ENCODE measurements at regions not wholly inside any gene's neighbourhood (a gene's known extent, or its start where the extent isn't known, plus 50 kb on each side); places are given as distances from the start of the nearest gene placed in this dataset.

GRCh38 chr12:47396902-47397663, 308.7 kb downstream of the RPAP3 start:
- Histone ChIP-seq H3K4me3 (ENCODE audit: control insufficient read depth in 1 of 2, extremely low read depth in 1 of 2, low read length in 1 of 2) (no peak overlapping the region), H3K27ac (ENCODE audit: low read length) (peak overlapping the region; percentile 22), H3K4me1 (ENCODE audit: control insufficient read depth in 1 of 2, extremely low read depth in 1 of 2, insufficient read depth in 2 of 2, low read length in 2 of 2) (peaks cover 8 to 34% of the 10 kb centered on the region in 2 experiments), H3K9me3 (peaks cover 2% of the 10 kb centered on the region), H3K27me3 (replicated peaks in 1 of 2; ENCODE audit: control insufficient read depth in 2 of 2, extremely low read depth in 1 of 2, insufficient read depth in 2 of 2, low read length in 1 of 2) (no peaks in the 10 kb centered on the region), H3K36me3 (ENCODE audit: control insufficient read depth in 2 of 2, extremely low read depth in 1 of 2, insufficient read depth in 1 of 2, low read length in 1 of 2) (no peaks in the 10 kb centered on the region)
- 80% methylated on average over 1 of the region's 1 CpG for WGBS (ENCODE audit: insufficient coverage)
- H3K4me3 Mint-ChIP-seq, result peak overlapping the region in 2 of 3 donors; percentile 36 to 49
- no peaks in the 10 kb centered on the region for H3K27me3 Mint-ChIP-seq
- H3K27ac Mint-ChIP-seq, result peak overlapping the region; percentile 87 to 93
- CTCF ChIA-PET, result interaction anchor here (0.6 to 3.1 kb wide), 45 partner anchors 9 to 1126 kb away, joined by 3 to 73 read pairs (median 4); partner anchors contain the start of genes AMIGO2 (in 1 of the 2) and PCED1B (in 1 of the 2)
- H3K9me3 Mint-ChIP-seq, result peaks cover 5 to 19% (median 8%) of the 10 kb centered on the region in 3 donors
- peaks cover 41 to 72% (median 52%) of the 10 kb centered on the region in 3 donors for H3K4me1 Mint-ChIP-seq
- peak; percentile 48 to 54 (median 52) for ATAC-seq (replicated peaks in 1 of 4)
- POLR2A ChIA-PET, result interaction anchor here (0.5 to 0.8 kb wide), 3 partner anchors 26 to 232 kb away, joined by 3 to 4 read pairs (median 3); no protein-coding TSS in a partner anchor
- peak in 10 of 35 experiments; percentile 6 to 32 (median 14) for DNase-seq
- H3K36me3 Mint-ChIP-seq, result peaks cover 14% of the 10 kb centered on the region

- Mint-ChIP-seq H3K36me3 (peaks cover 14% of the 10 kb centered on the region), H3K27me3 (no peaks in the 10 kb centered on the region), H3K4me1 (peaks cover 67 to 84% (median 73%) of the 10 kb centered on the region in 3 donors), H3K4me3 (peak overlapping the region; percentile 20 to 31 (median 22)), H3K9me3 (peaks cover 3 to 8% (median 5%) of the 10 kb centered on the region in 3 donors), H3K27ac (peak overlapping the region; percentile 89 to 92)
- H3K4me1 ChIP-seq (ENCODE audit: control insufficient read depth in 1 of 2, extremely low read depth in 1 of 2, insufficient read depth in 2 of 2, low read length in 2 of 2), result peaks cover 16 to 51% of the 10 kb centered on the region in 2 experiments
- ChIA-PET CTCF (interaction anchor here in 1 of 2 donors (0.6 to 2.4 kb wide), 3 partner anchors 12 to 362 kb away, joined by 3 to 13 read pairs (median 3); no protein-coding TSS in a partner anchor), POLR2A (no interaction called here)
- H3K36me3 ChIP-seq (ENCODE audit: control insufficient read depth in 2 of 2, extremely low read depth in 1 of 2, insufficient read depth in 1 of 2, low read length in 1 of 2), result no peaks in the 10 kb centered on the region
- peak overlapping the region in 1 of 2 donors; percentile 16 for H3K4me3 ChIP-seq (ENCODE audit: control insufficient read depth in 1 of 2, extremely low read depth in 1 of 2, low read length in 1 of 2)
- peaks cover 2% of the 10 kb centered on the region for H3K9me3 ChIP-seq
- H3K27me3 ChIP-seq (replicated peaks in 1 of 2; ENCODE audit: control insufficient read depth in 2 of 2, extremely low read depth in 1 of 2, insufficient read depth in 2 of 2, low read length in 1 of 2), result no peaks in the 10 kb centered on the region
- WGBS (ENCODE audit: insufficient coverage), result 7% methylated on average over 2 of the region's 4 CpGs
- no peak for ATAC-seq (replicated peaks in 1 of 4)
- H3K27ac ChIP-seq (ENCODE audit: low read length), result peak overlapping the region; percentile 75
- DNase-seq, result peak in 1 of 35 experiments; percentile 31
Measured at GRCh38 chr12:47394070-47394469, 311.8 kb downstream of the RPAP3 start.

GRCh38 chr12:47393403-47393790, 312.4 kb downstream of the RPAP3 start:
- Histone ChIP-seq H3K4me1 (ENCODE audit: control insufficient read depth in 1 of 2, extremely low read depth in 1 of 2, insufficient read depth in 2 of 2, low read length in 2 of 2) (peaks cover 16 to 51% of the 10 kb centered on the region in 2 experiments), H3K9me3 (peaks cover 2% of the 10 kb centered on the region), H3K4me3 (ENCODE audit: control insufficient read depth in 1 of 2, extremely low read depth in 1 of 2, low read length in 1 of 2) (no peak overlapping the region), H3K27ac (ENCODE audit: low read length) (peak overlapping the region; percentile 56), H3K36me3 (ENCODE audit: control insufficient read depth in 2 of 2, extremely low read depth in 1 of 2, insufficient read depth in 1 of 2, low read length in 1 of 2) (no peaks in the 10 kb centered on the region), H3K27me3 (replicated peaks in 1 of 2; ENCODE audit: control insufficient read depth in 2 of 2, extremely low read depth in 1 of 2, insufficient read depth in 2 of 2, low read length in 1 of 2) (no peaks in the 10 kb centered on the region)
- ChIA-PET POLR2A (interaction anchor here (0.6 kb wide), 2 partner anchors 14 to 87 kb away, joined by 3 to 4 read pairs; no protein-coding TSS in a partner anchor), CTCF (interaction anchor here in 1 of 2 donors (0.9 kb wide), 1 partner anchor 120 kb away, joined by 3 read pairs; no protein-coding TSS in a partner anchor)
- H3K36me3 Mint-ChIP-seq, result peaks cover 10% of the 10 kb centered on the region
- no CpG with 5 or more reads among the region's 4 CpGs for WGBS (ENCODE audit: insufficient coverage)
- ATAC-seq (replicated peaks in 1 of 4) (no peak), DNase-seq (no peak)
- no peaks in the 10 kb centered on the region for H3K27me3 Mint-ChIP-seq
- peaks cover 73 to 87% (median 74%) of the 10 kb centered on the region in 3 donors for H3K4me1 Mint-ChIP-seq
- peaks cover 3 to 8% (median 5%) of the 10 kb centered on the region in 3 donors for H3K9me3 Mint-ChIP-seq
- H3K4me3 Mint-ChIP-seq, result no peak overlapping the region
- H3K27ac Mint-ChIP-seq, result peak overlapping the region; percentile 89 to 92

GRCh38 chr12:47391566-47391965, 311.8 kb upstream of the AMIGO2 start:
- H3K4me3 ChIP-seq (ENCODE audit: control insufficient read depth in 1 of 2, extremely low read depth in 1 of 2, low read length in 1 of 2), result no peak overlapping the region

GRCh38 chr12:47388712-47389111, 309.0 kb upstream of the AMIGO2 start:
- peaks cover 22 to 28% of the 10 kb centered on the region in 2 experiments for H3K4me1 ChIP-seq (ENCODE audit: control insufficient read depth in 1 of 2, extremely low read depth in 1 of 2, insufficient read depth in 2 of 2, low read length in 2 of 2)
- no peak for DNase-seq
- H3K27me3 ChIP-seq (replicated peaks in 1 of 2; ENCODE audit: control insufficient read depth in 2 of 2, extremely low read depth in 1 of 2, insufficient read depth in 2 of 2, low read length in 1 of 2), result no peaks in the 10 kb centered on the region
- no peaks in the 10 kb centered on the region for H3K36me3 ChIP-seq (ENCODE audit: control insufficient read depth in 2 of 2, extremely low read depth in 1 of 2, insufficient read depth in 1 of 2, low read length in 1 of 2)
- ChIA-PET POLR2A (no interaction called here), CTCF (interaction anchor here in 1 of 2 donors (1.1 kb wide), 1 partner anchor 9 kb away, joined by 3 read pairs; no protein-coding TSS in a partner anchor)
- no peaks in the 10 kb centered on the region for H3K36me3 Mint-ChIP-seq
- H3K27ac Mint-ChIP-seq, result peak overlapping the region; percentile 30 to 32
- no peaks in the 10 kb centered on the region for H3K27me3 Mint-ChIP-seq
- no peaks in the 10 kb centered on the region for H3K9me3 ChIP-seq
- no peaks in the 10 kb centered on the region for H3K9me3 Mint-ChIP-seq
- WGBS (ENCODE audit: insufficient coverage), result 99% methylated on average over 7 of the region's 7 CpGs
- no peak overlapping the region for H3K4me3 ChIP-seq (ENCODE audit: control insufficient read depth in 1 of 2, extremely low read depth in 1 of 2, low read length in 1 of 2)
- H3K4me1 Mint-ChIP-seq, result peaks cover 53 to 65% (median 65%) of the 10 kb centered on the region in 3 donors
- ATAC-seq (replicated peaks in 1 of 4), result no peak
- H3K27ac ChIP-seq (ENCODE audit: low read length), result no peak overlapping the region
- H3K4me3 Mint-ChIP-seq, result no peak overlapping the region

More at GRCh38 chr12:47391566-47391965, 311.8 kb upstream of the AMIGO2 start:
- ATAC-seq (replicated peaks in 1 of 4) (peak; percentile 73 to 97 (median 86)), DNase-seq (peak; percentile 20 to 83 (median 74))
- Mint-ChIP-seq H3K9me3 (peaks cover 2 to 4% (median 4%) of the 10 kb centered on the region in 3 donors), H3K36me3 (peaks cover 2% of the 10 kb centered on the region), H3K4me3 (peak overlapping the region in 2 of 3 donors; percentile 31 to 37), H3K27me3 (no peaks in the 10 kb centered on the region), H3K27ac (peak overlapping the region; percentile 97 to 99), H3K4me1 (peaks cover 67 to 81% (median 68%) of the 10 kb centered on the region in 3 donors)
- ChIA-PET CTCF (interaction anchor here in 1 of 2 donors (0.8 to 2.1 kb wide), 5 partner anchors 30 to 359 kb away, joined by 3 to 6 read pairs (median 3); no protein-coding TSS in a partner anchor), POLR2A (interaction anchor here in 1 of 2 donors (0.6 kb wide), 1 partner anchor 1173 kb away, joined by 3 read pairs; no protein-coding TSS in a partner anchor)
- Histone ChIP-seq H3K36me3 (ENCODE audit: control insufficient read depth in 2 of 2, extremely low read depth in 1 of 2, insufficient read depth in 1 of 2, low read length in 1 of 2) (no peaks in the 10 kb centered on the region), H3K27me3 (replicated peaks in 1 of 2; ENCODE audit: control insufficient read depth in 2 of 2, extremely low read depth in 1 of 2, insufficient read depth in 2 of 2, low read length in 1 of 2) (no peaks in the 10 kb centered on the region), H3K27ac (ENCODE audit: low read length) (peak overlapping the region; percentile 76), H3K4me1 (ENCODE audit: control insufficient read depth in 1 of 2, extremely low read depth in 1 of 2, insufficient read depth in 2 of 2, low read length in 2 of 2) (peaks cover 16 to 39% of the 10 kb centered on the region in 2 experiments), H3K9me3 (no peaks in the 10 kb centered on the region)
- WGBS (ENCODE audit: insufficient coverage), result 31% methylated on average over 2 of the region's 7 CpGs

- ChIA-PET CTCF (interaction anchor here in 1 of 2 donors (1.1 kb wide), 1 partner anchor 10 kb away, joined by 3 read pairs; no protein-coding TSS in a partner anchor), POLR2A (no interaction called here)
- no peak overlapping the region for H3K4me3 Mint-ChIP-seq
- H3K4me1 ChIP-seq (ENCODE audit: control insufficient read depth in 1 of 2, extremely low read depth in 1 of 2, insufficient read depth in 2 of 2, low read length in 2 of 2), result peaks cover 19 to 23% of the 10 kb centered on the region in 2 experiments
- peaks cover 48 to 63% (median 59%) of the 10 kb centered on the region in 3 donors for H3K4me1 Mint-ChIP-seq
- ATAC-seq (replicated peaks in 1 of 4) (no peak), DNase-seq (no peak)
- peak overlapping the region in 1 of 2 donors; percentile 32 for H3K27ac Mint-ChIP-seq
- H3K9me3 ChIP-seq, result no peaks in the 10 kb centered on the region
- H3K27me3 Mint-ChIP-seq, result no peaks in the 10 kb centered on the region
- H3K9me3 Mint-ChIP-seq, result no peaks in the 10 kb centered on the region
- no peak overlapping the region for H3K4me3 ChIP-seq (ENCODE audit: control insufficient read depth in 1 of 2, extremely low read depth in 1 of 2, low read length in 1 of 2)
- WGBS (ENCODE audit: insufficient coverage), result no CpG with 5 or more reads among the region's 1 CpG
- H3K36me3 Mint-ChIP-seq, result no peaks in the 10 kb centered on the region
- H3K27me3 ChIP-seq (replicated peaks in 1 of 2; ENCODE audit: control insufficient read depth in 2 of 2, extremely low read depth in 1 of 2, insufficient read depth in 2 of 2, low read length in 1 of 2), result no peaks in the 10 kb centered on the region
- H3K27ac ChIP-seq (ENCODE audit: low read length), result no peak overlapping the region
- H3K36me3 ChIP-seq (ENCODE audit: control insufficient read depth in 2 of 2, extremely low read depth in 1 of 2, insufficient read depth in 1 of 2, low read length in 1 of 2), result no peaks in the 10 kb centered on the region
Measured at GRCh38 chr12:47387994-47388393, 308.2 kb upstream of the AMIGO2 start.

Measured in T-cell (primary cell).